GM23248 (cell line): ENCODE measurements at regions not wholly inside any gene's neighbourhood (a gene's known extent, or its start where the extent isn't known, plus 50 kb on each side); places are given as distances from the start of the nearest gene placed in this dataset.

ENCODE experiments used
- EZH2 ChIP-seq: fragments of 200-600 bp; sonication (generic); IDR thresholded peaks from 2 replicates; pipeline ENCODE4 v1.6.1; 2018; ENCODE audit warnings: antibody characterized with exemption, mild to moderate bottlenecking; ENCODE audit not compliant: insufficient read depth, poor library complexity, severe bottlenecking
- EZH2phosphoT487 ChIP-seq: fragments of 200-600 bp; sonication (generic); IDR thresholded peaks from 2 replicates; pipeline ENCODE4 v1.6.1; 2018; ENCODE audit warnings: antibody characterized with exemption, moderate library complexity, mild to moderate bottlenecking, low read depth; ENCODE audit not compliant: insufficient read depth

- no peak for TF ChIP-seq EZH2phosphoT487
- TF ChIP-seq EZH2 = no peak
These were observed 586.8 kb upstream of the MIR17HG start for GRCh38 chr13:90760639-90761038.
